IMR-90 (cell line): ENCODE measurements at regions not wholly inside any gene's neighbourhood (a gene's known extent, or its start where the extent isn't known, plus 50 kb on each side); places are given as distances from the start of the nearest gene placed in this dataset.

Experiments used
- ATAC-seq: fragments of 200-7000 bp; cut with Tn5 transposase; 2 replicates; pipeline ENCODE4 v1.9.1; 2020; ENCODE audit warnings: low read depth, mild to moderate bottlenecking, moderate library complexity
- BruUV-seq: library from RNA; stranded (reverse); fragments of 400-500 nt; replicated peaks from 2 replicates; lab custom pipeline; 2021; lab: Mats Ljungman, UMichigan
- CTCF ChIA-PET: fragments of 300-600 bp; formaldehyde crosslinking; extraction: SDS; loops from one replicate; lab custom pipeline; 2021; ENCODE audit warnings: antibody characterized with exemption; lab: Yijun Ruan, JAX
- POLR2A ChIA-PET: fragments of 300-600 bp; sonication (Branson Sonifier 250); formaldehyde crosslinking; loops from one replicate; lab custom pipeline; 2022; ENCODE audit warnings: antibody characterized with exemption; ENCODE audit not compliant: unreplicated experiment; lab: Charles Lee
- DNase-seq: peaks from one replicate; pipeline ENCODE4 v3.0.0; 2013
- H2AFZ ChIP-seq: replicated peaks from 2 replicates; pipeline ENCODE3; 2013; ENCODE audit warnings: low read length, mild to moderate bottlenecking; ENCODE audit not compliant: poor library complexity
- H2AK5ac ChIP-seq: 2 replicates; pipeline ENCODE4 v1.6.1; 2013; ENCODE audit warnings: low read depth, low read length, inconsistent platforms
- H2AK9ac ChIP-seq: replicated peaks from 2 replicates; pipeline ENCODE3; 2013; ENCODE audit warnings: mild to moderate bottlenecking, low read depth, low read length, moderate library complexity; ENCODE audit not compliant: poor library complexity
- H2BK120ac ChIP-seq: 2 replicates; pipeline ENCODE4 v1.6.1; 2013; ENCODE audit warnings: low read depth, low read length, inconsistent platforms
- H2BK15ac ChIP-seq: 3 replicates; pipeline ENCODE4 v1.6.1; 2013; ENCODE audit warnings: low read depth, low read length, inconsistent platforms
- H2BK20ac ChIP-seq: 2 replicates; pipeline ENCODE4 v1.6.1; 2013; ENCODE audit warnings: low read depth, mild to moderate bottlenecking, inconsistent platforms, low read length, moderate library complexity
- H2BK5ac ChIP-seq: 2 replicates; pipeline ENCODE4 v1.6.1; 2013; ENCODE audit warnings: mild to moderate bottlenecking, low read depth, low read length, inconsistent platforms; ENCODE audit not compliant: poor library complexity, severe bottlenecking
- H3K14ac ChIP-seq: replicated peaks from 2 replicates; pipeline ENCODE4 v1.6.1; 2013; ENCODE audit warnings: low read depth, low read length, inconsistent platforms
- H3K18ac ChIP-seq: 2 replicates; pipeline ENCODE4 v1.6.1; 2013; ENCODE audit warnings: low read depth, low read length, control low read depth
- H3K23ac ChIP-seq: 2 replicates; pipeline ENCODE4 v1.6.1; 2013; ENCODE audit warnings: low read depth, low read length, inconsistent platforms
- H3K27ac ChIP-seq: 2 replicates; pipeline ENCODE4 v1.5.1; 2013; ENCODE audit warnings: mild to moderate bottlenecking, control low read depth, low read length; ENCODE audit not compliant: insufficient read depth
- H3K27me3 ChIP-seq: 2 replicates; pipeline ENCODE4 v1.6.1; 2013; ENCODE audit warnings: low read length; ENCODE audit not compliant: control insufficient read depth, insufficient read depth
- H3K36me3 ChIP-seq: 2 replicates; pipeline ENCODE4 v1.6.1; 2013; ENCODE audit warnings: low read length, mixed read lengths; ENCODE audit not compliant: control insufficient read depth, insufficient read depth
- H3K4ac ChIP-seq: 2 replicates; pipeline ENCODE4 v1.6.1; 2013; ENCODE audit warnings: low read depth, low read length, inconsistent platforms
- H3K4me1 ChIP-seq: 2 replicates; pipeline ENCODE4 v1.6.1; 2013; ENCODE audit warnings: low read length, mixed read lengths; ENCODE audit not compliant: control insufficient read depth, insufficient read depth
- H3K4me2 ChIP-seq: 2 replicates; pipeline ENCODE4 v1.6.1; 2013; ENCODE audit warnings: low read depth, mild to moderate bottlenecking, control low read depth, low read length, moderate library complexity
- H3K4me3 ChIP-seq: 2 replicates; pipeline ENCODE4 v1.5.1; 2013; ENCODE audit warnings: low read depth, mild to moderate bottlenecking, control low read depth, low read length, moderate library complexity; ENCODE audit not compliant: insufficient read depth
- H3K56ac ChIP-seq: 2 replicates; pipeline ENCODE4 v1.6.1; 2013; ENCODE audit warnings: low read length, inconsistent platforms; ENCODE audit not compliant: insufficient read depth; ENCODE audit errors: extremely low read depth
- H3K79me1 ChIP-seq, 2 experiments: 2 replicates each; pipeline ENCODE4 v1.6.1; 2013; ENCODE audit warnings: low read length in 2 of 2, inconsistent platforms in 1 of 2, low read depth in 1 of 2
- H3K9ac ChIP-seq: 2 replicates; pipeline ENCODE4 v1.6.1; 2013; ENCODE audit warnings: low read depth, low read length, control low read depth
- H3K9me1 ChIP-seq: 2 replicates; pipeline ENCODE4 v1.6.1; 2013; ENCODE audit warnings: low read length, inconsistent platforms; ENCODE audit not compliant: insufficient read depth
- H3K9me3 ChIP-seq: 2 replicates; pipeline ENCODE4 v1.6.1; 2013; ENCODE audit warnings: low read length; ENCODE audit not compliant: control insufficient read depth, insufficient read depth
- H4K20me1 ChIP-seq: 2 replicates; pipeline ENCODE4 v1.6.1; 2013; ENCODE audit warnings: low read length, inconsistent platforms; ENCODE audit not compliant: insufficient read depth
- H4K5ac ChIP-seq: 2 replicates; pipeline ENCODE4 v1.6.1; 2013; ENCODE audit warnings: mild to moderate bottlenecking, low read depth, low read length, control low read depth
- H4K8ac ChIP-seq, 2 experiments: 2 replicates each; pipeline ENCODE4 v1.6.1; 2013; ENCODE audit warnings: low read depth in 2 of 2, low read length in 2 of 2, control low read depth in 1 of 2, inconsistent platforms in 1 of 2
- H4K91ac ChIP-seq: 2 replicates; pipeline ENCODE4 v1.6.1; 2013; ENCODE audit warnings: low read depth, low read length, inconsistent platforms; ENCODE audit not compliant: insufficient read depth
- BHLHE40 ChIP-seq: fragments of 150-350 bp; IDR thresholded peaks from 2 replicates; pipeline ENCODE4 v1.6.1; 2016; ENCODE audit warnings: mild to moderate bottlenecking, low read depth, low read length
- CEBPB ChIP-seq: IDR thresholded peaks from 2 replicates; pipeline ENCODE4 v1.6.1; 2012; ENCODE audit warnings: low read depth, low read length, improper control_type of control experiment
- CHD1 ChIP-seq: IDR thresholded peaks from 2 replicates; pipeline ENCODE4 v1.6.1; 2012; ENCODE audit warnings: low read depth, low read length, improper control_type of control experiment
- FOS ChIP-seq: fragments of 150-350 bp; IDR thresholded peaks from 2 replicates; pipeline ENCODE4 v1.6.1; 2016; ENCODE audit warnings: low read depth, low read length
- MAFK ChIP-seq: IDR thresholded peaks from 2 replicates; pipeline ENCODE4 v1.6.1; 2012; ENCODE audit warnings: low read depth, low read length, improper control_type of control experiment
- MAZ ChIP-seq: IDR thresholded peaks from 2 replicates; pipeline ENCODE4 v1.6.1; 2012; ENCODE audit warnings: low read depth, mild to moderate bottlenecking, low read length, improper control_type of control experiment, moderate library complexity, borderline replicate concordance
- MXI1 ChIP-seq: IDR thresholded peaks from 2 replicates; pipeline ENCODE4 v1.6.1; 2012; ENCODE audit warnings: low read depth, mild to moderate bottlenecking, low read length, moderate library complexity, borderline replicate concordance
- NFE2L2 ChIP-seq: fragments of 150-350 bp; IDR thresholded peaks from 2 replicates; pipeline ENCODE4 v1.6.1; 2016; ENCODE audit warnings: low read depth, mild to moderate bottlenecking, low read length
- POLR2A ChIP-seq: IDR thresholded peaks from 2 replicates; pipeline ENCODE4 v1.6.1; 2012; ENCODE audit warnings: mild to moderate bottlenecking, low read depth, low read length
- RAD21 ChIP-seq: IDR thresholded peaks from 2 replicates; pipeline ENCODE4 v1.6.1; 2012; ENCODE audit warnings: low read length, improper control_type of control experiment
- RCOR1 ChIP-seq: IDR thresholded peaks from 2 replicates; pipeline ENCODE4 v1.6.1; 2012; ENCODE audit warnings: mild to moderate bottlenecking, low read length, improper control_type of control experiment; ENCODE audit not compliant: insufficient replicate concordance
- RFX5 ChIP-seq: IDR thresholded peaks from 2 replicates; pipeline ENCODE4 v1.8.0; 2012; ENCODE audit warnings: low read depth, mild to moderate bottlenecking, low read length, moderate library complexity
- SMC3 ChIP-seq: fragments of 150-350 bp; IDR thresholded peaks from 2 replicates; pipeline ENCODE4 v1.6.1; 2016; ENCODE audit warnings: low read depth, mild to moderate bottlenecking, antibody characterized with exemption, low read length, moderate library complexity
- dilution Hi-C: fragments of 300-500 bp; cut with HindIII; formaldehyde crosslinking; loops from one replicate; pipeline ENCODE4 v1.14.3; 2018; ENCODE audit warnings: low sequenced_read_pairs; ENCODE audit not compliant: unreplicated experiment
- in situ Hi-C: fragments of 300-500 bp; cut with MboI; formaldehyde crosslinking; loops from 3 replicates; pipeline ENCODE4 v1.14.3; 2019; ENCODE audit warnings: low sequenced_read_pairs, inconsistent platforms, mixed read lengths
- intact Hi-C: fragments of 100-400 bp; cut with micrococcal nuclease; formaldehyde crosslinking; loops from 2 replicates; pipeline ENCODE4 v1.10.0; 2022
- TF ChIP-seq, protein P1 (sequence below): fragments of 150-350 bp; IDR thresholded peaks from 2 replicates; pipeline ENCODE4 v1.6.1; 2016; ENCODE audit warnings: low read depth, mild to moderate bottlenecking, low read length, moderate library complexity, borderline replicate concordance
- TF ChIP-seq, protein P2 (sequence below): conservative IDR thresholded peaks from 2 replicates; pipeline ENCODE4 v1.5.1; 2012; ENCODE audit warnings: mild to moderate bottlenecking, low read depth, low read length, improper control_type of control experiment
- TF ChIP-seq, protein P3 (sequence below): fragments of 150-350 bp; IDR thresholded peaks from 2 replicates; pipeline ENCODE4 v1.6.1; 2017; ENCODE audit warnings: mild to moderate bottlenecking, antibody characterized with exemption, low read length, low read depth

DNA sequence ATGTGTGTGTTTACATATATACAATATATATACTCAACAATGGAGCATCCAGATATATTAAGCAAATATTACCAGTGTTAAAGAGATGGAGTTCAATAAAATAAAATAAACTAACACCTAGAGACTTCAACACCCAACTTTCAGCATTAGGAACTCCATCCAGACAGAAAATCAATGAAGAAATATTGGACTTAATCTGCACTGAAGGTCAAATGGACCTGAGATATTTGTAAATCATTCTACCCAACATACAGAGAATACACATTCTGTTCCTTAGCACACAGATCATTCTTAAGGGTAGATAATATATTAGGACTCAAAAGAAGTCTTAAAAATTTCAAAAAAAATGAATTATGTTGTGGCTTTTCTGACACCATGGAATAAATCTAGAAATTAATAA lies 832.3 kb upstream of the ADGRB3 start:
- Histone ChIP-seq H3K14ac (no peak overlapping the region), H4K20me1 (no peaks in the 10 kb centered on the region), H3K36me3 (no peaks in the 10 kb centered on the region), H2AK9ac (no peak overlapping the region), H3K9me1 (no peaks in the 10 kb centered on the region), H2BK20ac (no peak overlapping the region), H2BK15ac (no peak overlapping the region), H3K9ac (no peak overlapping the region), H3K27me3 (no peaks in the 10 kb centered on the region), H3K23ac (no peak overlapping the region), H3K79me1 (no peaks in the 10 kb centered on the region), H3K18ac (no peak overlapping the region), H3K56ac (no peak overlapping the region), H2BK120ac (no peak overlapping the region), H3K9me3 (peaks cover 9% of the 10 kb centered on the region), H3K4me2 (no peak overlapping the region), H3K27ac (no peak overlapping the region), H2AK5ac (no peak overlapping the region), H3K4me1 (no peaks in the 10 kb centered on the region), H2AFZ (no peak overlapping the region), H3K4me3 (no peak overlapping the region), H4K8ac (no peak overlapping the region), H3K4ac (no peak overlapping the region), H4K5ac (no peak overlapping the region), H2BK5ac (no peak overlapping the region), H4K91ac (no peak overlapping the region)
- intact Hi-C loops: no loop called here
- in situ Hi-C loops: no loop called here
- dilution Hi-C loops: no loop called here
- ChIA-PET POLR2A (no interaction called here), CTCF (no interaction called here)
- no TSS peak for BruUV-seq
- DNase-seq (no peak), ATAC-seq (no peak)
- TF ChIP-seq MAFK (no peak), RCOR1 (no peak), CHD1 (no peak), MAZ (no peak), FOS (no peak), NFE2L2 (no peak), MXI1 (no peak), SMC3 (no peak), RAD21 (no peak), BHLHE40 (no peak), RFX5 (no peak), CEBPB (no peak), POLR2A (no peak)
- TF ChIP-seq, protein P1, sequence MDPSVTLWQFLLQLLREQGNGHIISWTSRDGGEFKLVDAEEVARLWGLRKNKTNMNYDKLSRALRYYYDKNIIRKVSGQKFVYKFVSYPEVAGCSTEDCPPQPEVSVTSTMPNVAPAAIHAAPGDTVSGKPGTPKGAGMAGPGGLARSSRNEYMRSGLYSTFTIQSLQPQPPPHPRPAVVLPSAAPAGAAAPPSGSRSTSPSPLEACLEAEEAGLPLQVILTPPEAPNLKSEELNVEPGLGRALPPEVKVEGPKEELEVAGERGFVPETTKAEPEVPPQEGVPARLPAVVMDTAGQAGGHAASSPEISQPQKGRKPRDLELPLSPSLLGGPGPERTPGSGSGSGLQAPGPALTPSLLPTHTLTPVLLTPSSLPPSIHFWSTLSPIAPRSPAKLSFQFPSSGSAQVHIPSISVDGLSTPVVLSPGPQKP: no peak
- TF ChIP-seq, protein P2, sequence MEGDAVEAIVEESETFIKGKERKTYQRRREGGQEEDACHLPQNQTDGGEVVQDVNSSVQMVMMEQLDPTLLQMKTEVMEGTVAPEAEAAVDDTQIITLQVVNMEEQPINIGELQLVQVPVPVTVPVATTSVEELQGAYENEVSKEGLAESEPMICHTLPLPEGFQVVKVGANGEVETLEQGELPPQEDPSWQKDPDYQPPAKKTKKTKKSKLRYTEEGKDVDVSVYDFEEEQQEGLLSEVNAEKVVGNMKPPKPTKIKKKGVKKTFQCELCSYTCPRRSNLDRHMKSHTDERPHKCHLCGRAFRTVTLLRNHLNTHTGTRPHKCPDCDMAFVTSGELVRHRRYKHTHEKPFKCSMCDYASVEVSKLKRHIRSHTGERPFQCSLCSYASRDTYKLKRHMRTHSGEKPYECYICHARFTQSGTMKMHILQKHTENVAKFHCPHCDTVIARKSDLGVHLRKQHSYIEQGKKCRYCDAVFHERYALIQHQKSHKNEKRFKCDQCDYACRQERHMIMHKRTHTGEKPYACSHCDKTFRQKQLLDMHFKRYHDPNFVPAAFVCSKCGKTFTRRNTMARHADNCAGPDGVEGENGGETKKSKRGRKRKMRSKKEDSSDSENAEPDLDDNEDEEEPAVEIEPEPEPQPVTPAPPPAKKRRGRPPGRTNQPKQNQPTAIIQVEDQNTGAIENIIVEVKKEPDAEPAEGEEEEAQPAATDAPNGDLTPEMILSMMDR: no peak
- TF ChIP-seq, protein P3, sequence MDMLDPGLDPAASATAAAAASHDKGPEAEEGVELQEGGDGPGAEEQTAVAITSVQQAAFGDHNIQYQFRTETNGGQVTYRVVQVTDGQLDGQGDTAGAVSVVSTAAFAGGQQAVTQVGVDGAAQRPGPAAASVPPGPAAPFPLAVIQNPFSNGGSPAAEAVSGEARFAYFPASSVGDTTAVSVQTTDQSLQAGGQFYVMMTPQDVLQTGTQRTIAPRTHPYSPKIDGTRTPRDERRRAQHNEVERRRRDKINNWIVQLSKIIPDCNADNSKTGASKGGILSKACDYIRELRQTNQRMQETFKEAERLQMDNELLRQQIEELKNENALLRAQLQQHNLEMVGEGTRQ: no peak
